Head of caudate nucleus (tissue), 42 donors: ENCODE measurements at regions not wholly inside any gene's neighbourhood (a gene's known extent, or its start where the extent isn't known, plus 50 kb on each side); places are given as distances from the start of the nearest gene placed in this dataset.
"Not testable (repeated sequence)": the region's sequence is repeated elsewhere in the genome, so short reads cannot be mapped to it uniquely, and the experiment has no call there.

Source experiments
- DNase-seq, 42 donors: peaks; one replicate each; pipeline versions ENCODE4 v3.0.0 to v3.0.0-alpha.2; 2020 to 2021; ENCODE audit warnings: mixed read lengths in 7 of 42
- intact Hi-C: fragments of 100-400 bp; cut with DNase I; formaldehyde crosslinking; loops from one replicate; pipeline ENCODE4 v1.15.0; 2022

DNA sequence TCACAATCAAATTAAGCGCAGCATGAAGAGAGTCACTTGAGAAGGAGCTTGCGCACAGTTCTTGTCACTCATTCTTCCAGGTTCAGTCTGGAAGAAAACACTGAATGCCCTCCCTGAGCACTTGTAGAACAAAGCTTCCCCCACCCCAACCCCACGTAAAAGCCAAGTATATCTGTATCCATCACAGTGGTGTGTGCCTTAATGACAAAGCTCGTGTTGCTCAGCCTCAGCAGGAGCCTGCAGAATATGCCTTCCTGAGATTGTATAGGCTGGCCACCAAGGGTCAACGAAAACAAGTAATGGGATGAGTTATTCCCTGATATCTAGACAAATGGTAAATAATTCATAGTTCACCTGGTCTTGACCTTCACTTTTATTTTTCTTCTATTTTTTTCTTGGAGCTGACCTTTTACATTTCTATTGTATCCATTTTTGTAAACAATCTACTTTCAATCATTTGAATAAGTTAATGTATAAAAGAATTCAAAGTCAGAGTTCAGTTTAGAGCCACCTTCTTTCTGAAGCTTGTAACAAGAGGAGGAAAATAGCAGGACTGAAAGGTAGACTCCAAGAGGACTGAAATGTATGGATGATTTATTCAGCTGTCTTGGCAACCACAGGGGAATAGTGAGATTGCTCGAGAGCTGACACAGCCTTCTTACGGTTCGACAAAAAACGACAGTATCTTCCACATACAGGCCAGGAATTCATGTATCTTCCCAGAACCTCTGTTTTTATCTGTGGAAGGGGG is 405.5 kb upstream of the TPM1 start:
- intact Hi-C loops: no loop called here
- no peak for DNase-seq

DNA sequence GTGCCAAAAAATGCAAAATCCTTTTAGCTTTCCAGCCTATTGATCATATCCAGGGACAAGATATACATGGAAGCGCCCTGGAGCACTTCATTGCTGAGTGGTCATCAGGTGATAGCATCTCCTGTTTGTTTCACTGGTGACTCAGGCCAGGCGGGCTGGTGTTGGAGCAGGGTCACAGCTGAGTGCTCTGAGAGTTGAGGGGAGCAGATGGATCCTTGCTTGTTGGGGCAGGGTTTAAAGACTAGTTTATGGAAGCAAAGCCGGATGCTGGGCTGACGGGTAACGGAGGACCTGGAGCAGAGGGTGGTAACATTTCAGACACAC is 405.0 kb upstream of the TPM1 start:
- intact Hi-C loops: no loop called here
- no peak for DNase-seq

- no peak for DNase-seq
- intact Hi-C loops: no loop called here
These were observed 404.5 kb upstream of the TPM1 start for GRCh38 chr15:62637950-62638619.

GRCh38 chr15:62639432-62639831 is 403.1 kb upstream of the TPM1 start:
- intact Hi-C loops: no loop called here
- DNase-seq: no peak

DNA sequence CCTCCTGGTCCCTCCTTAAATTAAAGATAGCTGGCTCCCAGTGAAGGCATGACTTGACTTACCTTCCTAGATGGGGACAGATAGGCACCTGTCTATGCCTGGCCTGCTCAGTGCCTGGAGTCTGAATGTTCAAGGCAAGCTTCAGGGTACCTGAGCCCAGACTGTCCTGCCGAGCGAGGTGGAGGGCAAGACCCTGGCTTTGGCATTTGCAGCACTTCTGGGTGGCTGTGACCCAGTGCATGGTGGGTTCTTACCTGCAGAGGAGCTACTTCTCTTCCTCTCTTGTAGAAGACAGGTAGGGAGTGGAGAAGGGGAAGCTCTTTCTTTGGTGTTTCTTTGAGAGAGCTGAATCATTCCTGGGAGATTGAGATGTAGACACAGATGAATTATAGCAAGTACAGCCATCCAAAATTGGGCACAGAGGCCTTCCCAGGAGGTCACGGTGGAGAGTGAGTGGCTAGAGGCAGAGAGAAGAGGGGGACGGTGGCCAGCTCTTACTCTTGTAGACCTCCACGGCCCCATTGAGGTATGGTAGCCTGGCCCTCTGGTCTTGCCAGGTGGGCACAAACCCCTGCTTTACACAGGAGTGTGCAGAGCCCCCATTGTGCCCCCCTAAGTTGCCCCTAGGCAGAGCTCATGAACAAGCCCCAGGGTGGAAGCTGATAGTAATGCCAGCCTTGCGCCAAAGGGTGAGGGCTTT is 402.5 kb upstream of the TPM1 start:
- intact Hi-C loops: no loop called here
- DNase-seq: no peak

GRCh38 chr15:62641825-62642224 is 400.7 kb upstream of the TPM1 start:
- intact Hi-C loops: no loop called here
- DNase-seq: no peak

DNA sequence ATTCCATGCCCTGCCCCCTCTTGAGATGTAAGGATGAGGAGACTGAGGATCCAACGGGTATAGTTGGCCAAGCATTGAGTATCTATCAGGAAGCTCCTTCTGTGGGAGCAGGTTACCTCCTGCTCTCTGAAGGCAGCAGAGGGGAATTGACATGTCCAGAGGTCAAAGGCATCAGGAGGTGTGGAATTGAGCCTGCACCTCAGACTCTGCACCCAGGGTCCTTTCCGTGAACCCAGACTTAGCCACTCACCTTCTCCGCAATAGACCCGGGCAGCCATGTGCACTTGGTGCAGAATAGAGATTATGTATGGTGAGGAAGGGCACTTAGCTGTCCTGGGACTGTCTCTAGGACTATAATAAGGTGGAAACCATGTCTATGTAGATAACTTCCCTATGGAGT is 399.0 kb upstream of the TPM1 start:
- intact Hi-C loops: no loop called here
- DNase-seq: no peak

DNA sequence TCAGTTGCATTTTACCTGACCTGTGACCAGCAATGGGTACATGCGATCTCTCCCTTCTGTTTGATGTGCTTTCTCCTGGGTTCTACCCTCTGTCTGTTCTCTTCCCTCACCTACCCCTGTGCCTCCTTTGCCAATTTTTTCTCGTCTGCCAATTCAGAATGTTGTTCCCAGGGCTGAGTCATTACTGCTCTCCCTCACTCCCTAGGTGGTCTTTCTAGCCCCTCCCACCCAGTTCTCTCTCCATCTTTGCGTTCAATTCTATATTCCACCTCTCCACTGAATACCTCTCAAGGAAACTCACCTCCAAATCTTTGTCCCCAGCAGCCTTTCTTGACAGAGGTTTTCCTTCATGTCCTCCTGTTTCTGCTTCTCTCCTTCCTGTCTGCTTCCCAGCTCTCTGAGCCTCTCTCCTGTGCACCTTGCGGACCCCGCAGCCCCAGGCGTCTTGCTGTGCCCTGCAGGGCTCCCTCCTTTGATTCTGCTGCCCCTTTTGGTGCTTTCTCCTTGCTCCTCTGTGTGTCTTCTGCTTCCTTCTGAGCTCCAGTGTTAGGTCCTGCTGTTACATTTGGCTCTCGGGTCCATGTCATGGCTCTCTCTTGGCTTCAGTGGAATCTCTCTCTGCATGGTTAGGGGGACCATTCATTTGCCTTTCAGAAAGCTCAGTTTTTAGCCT is 398.2 kb upstream of the TPM1 start:
- intact Hi-C loops: no loop called here

DNA sequence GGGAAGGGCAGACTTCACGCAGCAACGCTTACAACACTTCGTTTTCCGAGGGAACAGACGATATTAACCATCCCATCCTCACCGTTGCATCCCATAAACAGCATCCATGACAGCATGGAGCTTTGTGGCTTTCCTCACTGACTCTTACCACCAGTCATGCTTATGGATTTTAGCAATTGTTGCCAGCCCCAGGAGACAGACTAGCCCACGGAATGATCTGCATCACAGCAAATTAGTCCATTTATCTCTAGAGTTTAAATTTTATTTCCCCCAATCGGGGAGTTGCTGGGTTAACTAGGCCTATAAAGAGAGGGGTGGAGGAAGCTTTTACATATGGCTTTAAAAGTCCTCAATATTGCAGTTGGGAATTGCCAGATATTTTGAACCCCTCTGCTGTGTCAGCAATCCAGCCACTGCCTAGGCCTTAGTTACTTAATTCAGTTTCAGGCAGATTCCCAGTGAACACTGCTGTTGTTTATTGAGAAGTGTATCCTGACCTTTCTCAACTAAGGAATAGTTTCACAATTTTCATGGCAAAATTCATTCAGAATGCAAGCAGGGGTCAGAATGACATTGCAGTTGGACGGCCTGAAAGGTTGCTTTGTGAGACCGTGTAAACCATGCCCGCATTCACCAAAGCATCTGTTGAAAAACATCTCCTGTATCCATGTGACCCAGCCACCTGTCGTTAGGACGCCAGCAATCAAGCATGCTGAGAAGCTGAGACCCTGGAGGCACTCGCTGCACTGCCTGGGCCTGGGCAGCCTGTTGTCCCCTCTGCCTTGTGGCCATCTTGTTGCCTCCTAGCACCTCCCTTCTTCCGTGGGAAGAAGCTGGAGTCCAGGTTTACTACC is 397.4 kb upstream of the TPM1 start:
- DNase-seq: no peak
- intact Hi-C loops: no loop called here

More for the DNA sequence above, 398.2 kb upstream of the TPM1 start:
- no peak for DNase-seq

- intact Hi-C loops: no loop called here
- peak in 1 of 42 donors; percentile 25 for DNase-seq
These were observed 395.2 kb upstream of the TPM1 start for GRCh38 chr15:62647202-62647842.

GRCh38 chr15:62647843-62648505 is 394.6 kb upstream of the TPM1 start:
- DNase-seq: no peak
- intact Hi-C loops: no loop called here

DNA sequence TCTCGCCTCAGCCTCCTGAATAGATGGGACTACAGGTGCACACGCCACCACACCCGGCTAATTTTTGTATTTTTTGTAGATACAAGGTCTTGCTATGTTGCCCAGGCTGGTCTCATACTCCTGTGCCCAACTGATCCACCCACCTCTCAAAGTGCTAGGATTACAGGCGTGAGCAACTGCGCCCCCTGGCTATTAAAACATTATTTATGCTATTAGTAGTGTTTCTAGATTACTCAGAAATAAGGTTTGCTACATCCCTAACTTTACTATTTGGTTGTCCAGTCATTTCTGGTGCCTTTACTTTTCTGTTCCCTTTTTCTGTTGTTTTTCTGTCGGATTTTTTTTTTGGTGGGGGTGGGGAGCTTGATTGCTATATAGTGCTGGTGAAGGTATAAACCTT is 393.6 kb upstream of the TPM1 start:
- intact Hi-C loops: no loop called here
- DNase-seq: no peak

DNA sequence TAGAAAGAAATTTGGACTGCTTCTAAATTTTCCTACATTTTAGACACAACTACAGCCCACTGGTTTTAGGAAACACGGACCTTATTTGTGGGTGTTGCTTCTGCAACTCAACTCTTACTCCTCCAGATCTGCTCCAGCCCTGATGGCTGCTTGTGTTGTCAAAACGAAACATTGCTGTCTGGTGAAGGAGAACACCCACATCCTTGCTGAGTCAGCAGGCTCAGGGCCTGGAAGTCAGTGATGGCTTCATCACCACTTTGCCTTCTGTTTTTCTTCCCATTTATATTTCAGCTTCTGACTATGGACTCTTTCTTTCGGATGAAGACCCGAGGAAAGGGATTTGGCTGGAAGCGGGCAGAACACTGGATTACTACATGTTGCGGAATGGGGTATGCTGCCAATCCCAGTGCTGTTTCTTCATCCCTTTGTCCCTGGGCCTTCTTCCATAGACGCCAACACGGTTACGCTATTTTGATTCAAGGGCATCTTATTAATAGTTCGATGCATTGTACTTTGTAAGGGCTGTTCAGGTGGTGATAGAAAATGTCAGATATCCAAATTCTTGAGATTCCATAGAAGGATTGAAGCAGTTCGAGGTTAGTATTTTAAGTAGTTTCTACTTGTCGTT is 392.6 kb upstream of the TPM1 start:
- DNase-seq: peak in 41 of 42 donors; percentile 26 to 87 (median 63)
- intact Hi-C loops: no loop called here

DNA sequence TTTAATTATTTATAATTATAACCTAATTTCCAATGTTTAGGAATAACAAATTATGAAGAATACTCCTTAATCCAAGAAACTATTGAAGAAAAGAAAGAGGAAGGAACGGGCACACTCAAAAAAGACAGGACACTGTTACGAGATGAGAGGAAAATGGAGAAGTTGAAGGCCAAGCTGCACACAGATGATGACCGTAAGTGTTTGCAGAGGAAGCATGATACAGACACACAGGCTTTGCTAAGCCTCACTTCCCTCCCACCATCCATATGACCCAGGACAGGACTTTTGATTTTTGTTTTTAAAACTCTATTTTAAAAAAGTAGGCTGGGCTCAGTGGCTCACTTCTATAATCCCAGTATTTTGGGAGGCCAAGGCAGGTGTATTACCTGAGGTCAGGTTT is 389.4 kb upstream of the TPM1 start:
- DNase-seq: no peak
- intact Hi-C loops: no loop called here

DNA sequence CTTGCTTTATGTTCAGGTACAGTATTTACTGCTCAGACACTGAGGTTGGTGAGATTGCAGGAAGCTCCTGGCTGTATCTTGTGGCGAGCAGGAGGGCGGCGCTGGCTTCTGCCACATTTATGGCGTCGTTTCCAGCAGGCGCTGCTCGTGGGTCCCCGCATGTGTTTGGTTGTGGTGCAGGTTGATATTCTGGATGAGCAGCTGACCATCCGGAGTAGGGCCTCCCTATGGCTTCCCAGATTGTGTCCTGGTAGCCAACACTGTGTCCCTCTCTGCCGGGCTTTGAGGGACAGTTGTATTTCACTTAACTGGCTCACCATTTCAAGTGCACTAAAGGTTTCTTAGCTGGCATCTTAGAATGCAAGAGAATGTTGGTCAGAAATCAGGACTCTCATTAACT is 386.5 kb upstream of the TPM1 start:
- intact Hi-C loops: no loop called here
- no peak for DNase-seq

- intact Hi-C loops, DNase-seq: not testable (repeated sequence)
These were observed 385.0 kb upstream of the TPM1 start for GRCh38 chr15:62657501-62657900.

DNA sequence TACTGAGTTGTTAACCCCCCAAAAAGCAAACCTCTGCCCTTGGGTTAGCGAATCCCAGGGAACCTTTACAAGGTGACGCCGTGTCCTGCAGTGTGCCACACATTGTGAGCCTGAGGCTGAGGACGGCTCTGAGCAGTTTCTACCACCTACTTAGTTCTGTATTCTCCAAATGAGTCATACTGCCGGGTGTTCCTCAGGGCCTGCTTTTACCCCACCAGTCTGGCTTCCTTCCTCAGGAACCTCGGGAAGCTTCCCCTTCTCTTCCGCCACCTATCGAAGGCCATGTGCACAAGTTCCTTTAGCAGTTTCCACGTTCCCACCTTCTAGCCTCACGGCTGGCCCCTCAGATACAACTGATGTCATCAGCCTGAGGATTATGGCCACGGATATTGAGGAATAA is 384.0 kb upstream of the TPM1 start:
- DNase-seq: peak in 37 of 42 donors; percentile 8 to 81 (median 40)
- intact Hi-C loops: no loop called here

DNA sequence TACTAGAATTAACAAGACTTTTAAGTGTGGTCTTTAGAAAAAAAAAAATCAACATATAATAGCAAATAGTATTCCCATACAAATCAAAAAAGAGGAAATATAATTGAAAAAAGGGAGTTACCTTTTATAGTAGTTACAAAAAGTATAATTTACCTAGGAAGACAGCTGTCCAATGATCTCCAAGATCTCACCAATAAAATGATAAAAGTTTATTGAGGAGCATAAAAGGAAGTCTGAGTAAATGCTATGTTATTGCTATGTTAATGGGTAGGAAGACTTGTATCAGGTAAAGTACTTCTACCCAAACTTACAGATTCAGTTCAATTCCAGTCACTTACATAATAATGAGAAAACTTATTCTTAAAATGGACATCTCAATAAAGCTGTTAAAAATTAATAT is 379.0 kb upstream of the TPM1 start:
- no peak for DNase-seq
- intact Hi-C loops: no loop called here
